Endothelial cell (in vitro differentiated cells): ENCODE measurements at regions not wholly inside any gene's neighbourhood (a gene's known extent, or its start where the extent isn't known, plus 50 kb on each side); places are given as distances from the start of the nearest gene placed in this dataset.

Source experiments
- DNase-seq: peaks from one replicate; pipeline ENCODE4 v3.0.0; 2021; ENCODE audit warnings: low spot score
- H3K27ac Mint-ChIP-seq: one replicate; pipeline ENCODE4 v1.8.0; 2021; ENCODE audit warnings: mixed read lengths, inconsistent platforms; ENCODE audit not compliant: unreplicated experiment
- H3K27me3 Mint-ChIP-seq: one replicate; pipeline ENCODE4 v1.8.0; 2021; ENCODE audit warnings: mild to moderate bottlenecking, moderate library complexity, mixed read lengths, inconsistent platforms; ENCODE audit not compliant: unreplicated experiment
- H3K36me3 Mint-ChIP-seq: one replicate; pipeline ENCODE4 v1.8.0; 2021; ENCODE audit warnings: mild to moderate bottlenecking, low read depth, mixed read lengths, inconsistent platforms; ENCODE audit not compliant: unreplicated experiment
- H3K4me1 Mint-ChIP-seq: one replicate; pipeline ENCODE4 v1.8.0; 2021; ENCODE audit warnings: mild to moderate bottlenecking, mixed read lengths, inconsistent platforms; ENCODE audit not compliant: unreplicated experiment
- H3K4me3 Mint-ChIP-seq: one replicate; pipeline ENCODE4 v1.8.0; 2021; ENCODE audit warnings: mild to moderate bottlenecking, mixed read lengths, inconsistent platforms; ENCODE audit not compliant: unreplicated experiment
- H3K9me3 Mint-ChIP-seq: one replicate; pipeline ENCODE4 v1.8.0; 2021; ENCODE audit warnings: mixed read lengths, inconsistent platforms; ENCODE audit not compliant: unreplicated experiment
- TF ChIP-seq, protein P1 (sequence below): fragments of 200-600 bp; sonication (generic); IDR thresholded peaks from one replicate; pipeline ENCODE4 v1.5.0; 2021; ENCODE audit warnings: antibody characterized with exemption; ENCODE audit not compliant: unreplicated experiment

- H3K4me3 Mint-ChIP-seq, result no peak overlapping the region
- DNase-seq, result no peak
- no peaks in the 10 kb centered on the region for H3K9me3 Mint-ChIP-seq
- H3K27me3 Mint-ChIP-seq, result no peaks in the 10 kb centered on the region
- no peak overlapping the region for H3K27ac Mint-ChIP-seq
- H3K4me1 Mint-ChIP-seq, result no peaks in the 10 kb centered on the region
- TF ChIP-seq, protein P1, sequence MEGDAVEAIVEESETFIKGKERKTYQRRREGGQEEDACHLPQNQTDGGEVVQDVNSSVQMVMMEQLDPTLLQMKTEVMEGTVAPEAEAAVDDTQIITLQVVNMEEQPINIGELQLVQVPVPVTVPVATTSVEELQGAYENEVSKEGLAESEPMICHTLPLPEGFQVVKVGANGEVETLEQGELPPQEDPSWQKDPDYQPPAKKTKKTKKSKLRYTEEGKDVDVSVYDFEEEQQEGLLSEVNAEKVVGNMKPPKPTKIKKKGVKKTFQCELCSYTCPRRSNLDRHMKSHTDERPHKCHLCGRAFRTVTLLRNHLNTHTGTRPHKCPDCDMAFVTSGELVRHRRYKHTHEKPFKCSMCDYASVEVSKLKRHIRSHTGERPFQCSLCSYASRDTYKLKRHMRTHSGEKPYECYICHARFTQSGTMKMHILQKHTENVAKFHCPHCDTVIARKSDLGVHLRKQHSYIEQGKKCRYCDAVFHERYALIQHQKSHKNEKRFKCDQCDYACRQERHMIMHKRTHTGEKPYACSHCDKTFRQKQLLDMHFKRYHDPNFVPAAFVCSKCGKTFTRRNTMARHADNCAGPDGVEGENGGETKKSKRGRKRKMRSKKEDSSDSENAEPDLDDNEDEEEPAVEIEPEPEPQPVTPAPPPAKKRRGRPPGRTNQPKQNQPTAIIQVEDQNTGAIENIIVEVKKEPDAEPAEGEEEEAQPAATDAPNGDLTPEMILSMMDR, result no peak
- H3K36me3 Mint-ChIP-seq, result no peaks in the 10 kb centered on the region
These were observed 95.8 kb upstream of the RGPD4 start for GRCh38 chr2:107730898-107731297.

DNA sequence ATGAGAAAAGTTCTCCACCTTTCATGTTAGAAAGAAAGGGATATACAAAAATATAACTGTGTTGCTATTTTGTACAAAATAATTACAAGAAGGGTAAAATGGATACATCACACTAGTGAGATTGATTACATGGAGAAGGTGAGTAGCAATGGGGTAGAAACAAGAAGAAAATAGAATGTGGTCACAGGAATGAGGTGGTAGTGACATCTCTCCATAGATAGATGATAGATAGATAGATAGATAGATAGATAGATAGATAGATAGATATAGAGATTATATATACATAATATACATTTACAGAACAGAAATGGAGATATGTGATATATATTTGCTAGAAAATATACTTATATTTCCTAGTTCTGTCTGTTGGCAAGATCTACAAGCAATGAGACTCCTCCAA lies 95.3 kb upstream of the RGPD4 start:
- Mint-ChIP-seq H3K36me3 (no peaks in the 10 kb centered on the region), H3K4me3 (no peak overlapping the region), H3K27me3 (no peaks in the 10 kb centered on the region), H3K4me1 (no peaks in the 10 kb centered on the region), H3K9me3 (no peaks in the 10 kb centered on the region), H3K27ac (no peak overlapping the region)
- TF ChIP-seq, protein P1, result no peak
- DNase-seq, result no peak

GRCh38 chr2:107735201-107735600 lies 91.5 kb upstream of the RGPD4 start:
- no peak for DNase-seq
- Mint-ChIP-seq H3K4me1 (no peaks in the 10 kb centered on the region), H3K9me3 (no peaks in the 10 kb centered on the region), H3K27ac (no peak overlapping the region), H3K27me3 (no peaks in the 10 kb centered on the region), H3K4me3 (no peak overlapping the region), H3K36me3 (no peaks in the 10 kb centered on the region)
- TF ChIP-seq, protein P1, result no peak

DNA sequence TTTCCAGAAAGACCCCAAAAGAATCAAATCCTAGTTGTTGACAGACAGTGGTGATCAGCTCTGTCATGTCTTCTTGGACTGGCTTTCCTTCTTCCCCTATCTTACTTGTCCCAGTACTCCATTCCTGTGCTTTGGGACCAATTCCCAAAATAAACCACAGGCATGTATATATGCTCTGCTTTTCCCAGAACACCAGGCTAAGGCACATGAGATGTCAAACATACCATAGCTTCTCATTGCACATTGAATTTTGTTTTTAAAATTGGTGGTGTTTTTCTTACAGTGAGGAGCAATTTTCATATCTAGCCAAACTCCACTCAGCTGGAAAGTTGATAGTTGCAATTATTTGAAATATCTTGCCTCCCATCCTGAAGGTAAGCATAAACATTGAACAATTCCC lies 88.9 kb upstream of the RGPD4 start:
- H3K27me3 Mint-ChIP-seq, result no peaks in the 10 kb centered on the region
- no peaks in the 10 kb centered on the region for H3K9me3 Mint-ChIP-seq
- no peak overlapping the region for H3K4me3 Mint-ChIP-seq
- no peak overlapping the region for H3K27ac Mint-ChIP-seq
- no peaks in the 10 kb centered on the region for H3K36me3 Mint-ChIP-seq
- H3K4me1 Mint-ChIP-seq, result no peaks in the 10 kb centered on the region
- DNase-seq, result no peak
- TF ChIP-seq, protein P1, result no peak

DNA sequence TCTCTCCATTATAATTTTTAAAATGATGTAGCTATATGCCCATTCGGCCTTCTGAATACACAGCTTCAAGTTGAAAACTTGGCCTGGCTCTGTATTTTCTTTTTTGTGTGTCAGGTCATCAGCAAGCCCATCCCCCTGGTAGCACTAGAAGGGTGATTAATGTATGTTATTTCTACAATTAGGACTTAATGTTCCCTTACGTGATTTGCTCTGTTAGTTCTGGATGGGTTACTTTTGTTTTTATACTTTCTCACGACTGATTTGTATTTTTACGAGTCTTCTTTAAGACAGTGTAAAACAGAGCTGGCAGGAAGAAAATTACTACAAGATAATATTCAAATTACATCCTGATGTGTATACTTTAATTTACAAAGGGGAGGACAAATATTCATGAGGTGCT lies 88.4 kb upstream of the RGPD4 start:
- H3K27ac Mint-ChIP-seq, result no peak overlapping the region
- H3K9me3 Mint-ChIP-seq, result no peaks in the 10 kb centered on the region
- TF ChIP-seq, protein P1, result no peak
- no peak overlapping the region for H3K4me3 Mint-ChIP-seq
- H3K4me1 Mint-ChIP-seq, result no peaks in the 10 kb centered on the region
- no peak for DNase-seq
- no peaks in the 10 kb centered on the region for H3K27me3 Mint-ChIP-seq
- no peaks in the 10 kb centered on the region for H3K36me3 Mint-ChIP-seq
